CD14-positive monocyte (primary cell): ENCODE measurements at regions not wholly inside any gene's neighbourhood (a gene's known extent, or its start where the extent isn't known, plus 50 kb on each side); places are given as distances from the start of the nearest gene placed in this dataset.

ENCODE experiments used
- DNase-seq, 3 donors: peaks; one replicate each; pipeline ENCODE4 v3.0.0-alpha.2; 2011 to 2022
- H2AFZ ChIP-seq: 2 replicates; pipeline ENCODE4 v1.6.0; 2012; ENCODE audit warnings: mild to moderate bottlenecking, low read depth, low read length, inconsistent platforms; ENCODE audit not compliant: insufficient read depth, poor library complexity, severe bottlenecking
- H3K27ac ChIP-seq, 2 donors: 1 replicate in 1 of 2; 2 replicates in 1 of 2; pipeline ENCODE4 v1.5.1; 2012 to 2013; ENCODE audit warnings: low read length in 2 of 2, control low read depth in 1 of 2, inconsistent platforms in 1 of 2, low read depth in 1 of 2, mild to moderate bottlenecking in 1 of 2
- H3K27me3 ChIP-seq, 2 donors: one replicate each; pipeline versions ENCODE4 v1.6.0 to v1.6.1; 2011 to 2013; ENCODE audit warnings: low read length in 2 of 2; ENCODE audit not compliant: control insufficient read depth in 2 of 2, insufficient read depth in 2 of 2
- H3K36me3 ChIP-seq, 2 donors: replicated peaks in 1 of 2; 1 replicate in 1 of 2; 2 replicates in 1 of 2; pipeline versions ENCODE4 v1.5.1 to v1.6.1; 2012 to 2013; ENCODE audit warnings: low read length in 2 of 2, control low read depth in 1 of 2, inconsistent platforms in 1 of 2, mild to moderate bottlenecking in 1 of 2; ENCODE audit not compliant: insufficient read depth in 2 of 2, control insufficient read depth in 1 of 2
- H3K4me1 ChIP-seq, 2 donors: 1 replicate in 1 of 2; 2 replicates in 1 of 2; pipeline versions ENCODE4 v1.5.1 to v1.6.1; 2012 to 2013; ENCODE audit warnings: low read length in 2 of 2, control low read depth in 1 of 2, inconsistent platforms in 1 of 2, mild to moderate bottlenecking in 1 of 2, moderate library complexity in 1 of 2; ENCODE audit not compliant: insufficient read depth in 2 of 2, control insufficient read depth in 1 of 2
- H3K4me2 ChIP-seq: replicated peaks from 2 replicates; pipeline ENCODE3; 2012; ENCODE audit warnings: low read length, moderate library complexity, mild to moderate bottlenecking; ENCODE audit not compliant: poor library complexity, severe bottlenecking; ENCODE audit errors: extremely low read depth
- H3K4me3 ChIP-seq, 3 experiments: fragments of 200-600 bp in 1 of 3; sonication (generic) in 1 of 3; replicated peaks in 1 of 3; 1 replicate in 2 of 3; 2 replicates in 1 of 3; pipeline ENCODE4 v1.5.1; 2011 to 2013; ENCODE audit warnings: low read length in 3 of 3, mild to moderate bottlenecking in 3 of 3, control low read depth in 2 of 3, low read depth in 2 of 3, inconsistent platforms in 1 of 3, moderate library complexity in 1 of 3
- H3K79me2 ChIP-seq: 2 replicates; pipeline ENCODE4 v1.6.0; 2012; ENCODE audit warnings: mild to moderate bottlenecking, control low read depth, inconsistent platforms, low read length, moderate library complexity; ENCODE audit not compliant: insufficient read depth
- H3K9ac ChIP-seq: 2 replicates; pipeline ENCODE4 v1.6.0; 2017; ENCODE audit warnings: low read length, mild to moderate bottlenecking; ENCODE audit not compliant: insufficient read depth, poor library complexity, severe bottlenecking
- H3K9me3 ChIP-seq, 2 donors: replicated peaks in 1 of 2; 1 replicate in 1 of 2; 2 replicates in 1 of 2; pipeline versions ENCODE4 v1.5.1 to v1.6.1; 2012 to 2013; ENCODE audit warnings: low read length in 2 of 2, control low read depth in 1 of 2; ENCODE audit not compliant: control insufficient read depth in 1 of 2, insufficient read depth in 1 of 2
- H4K20me1 ChIP-seq: 2 replicates; pipeline ENCODE4 v1.6.0; 2012; ENCODE audit warnings: mild to moderate bottlenecking, low read length, control low read depth, moderate library complexity; ENCODE audit not compliant: insufficient read depth
- H3K27ac Mint-ChIP-seq, 7 donors: one replicate each; pipeline ENCODE4 v1.8.0; 2020; ENCODE audit warnings: mild to moderate bottlenecking in 7 of 7, mixed read lengths in 7 of 7, moderate library complexity in 6 of 7, inconsistent platforms in 2 of 7
- H3K27me3 Mint-ChIP-seq, 3 donors: one replicate each; pipeline ENCODE4 v1.8.0; 2021 to 2022; ENCODE audit warnings: low read depth in 3 of 3, mild to moderate bottlenecking in 3 of 3, mixed read lengths in 3 of 3, moderate library complexity in 3 of 3, inconsistent platforms in 1 of 3
- H3K36me3 Mint-ChIP-seq, 2 donors: one replicate each; pipeline ENCODE4 v1.8.0; 2020; ENCODE audit warnings: mixed read lengths in 2 of 2, inconsistent platforms in 1 of 2, mild to moderate bottlenecking in 1 of 2
- H3K4me1 Mint-ChIP-seq: one replicate; pipeline ENCODE4 v1.8.0; 2020; ENCODE audit warnings: mild to moderate bottlenecking, mixed read lengths
- H3K4me3 Mint-ChIP-seq, 2 donors: one replicate each; pipeline ENCODE4 v1.8.0; 2020; ENCODE audit warnings: mild to moderate bottlenecking in 2 of 2, mixed read lengths in 2 of 2, moderate library complexity in 1 of 2
- H3K9me3 Mint-ChIP-seq, 7 donors: one replicate each; pipeline ENCODE4 v1.8.0; 2020 to 2022; ENCODE audit warnings: mixed read lengths in 7 of 7, mild to moderate bottlenecking in 6 of 7, moderate library complexity in 6 of 7, inconsistent platforms in 2 of 7
- WGBS: methylation state at CpG from one replicate; pipeline ENCODE4 v1.1.5; 2013; ENCODE audit warnings: missing lambda C conversion rate; ENCODE audit not compliant: insufficient coverage; 5-methylcytosine and 5-hydroxymethylcytosine counted together
- intact Hi-C, 2 donors: fragments of 100-400 bp; cut with micrococcal nuclease; formaldehyde crosslinking; loops; one replicate each; pipeline versions ENCODE4 v1.15.0 to v1.15.1; 2023
- TF ChIP-seq, protein P1 (sequence below): fragments of 200-600 bp; IDR thresholded peaks from one replicate; pipeline ENCODE4 v1.8.0; 2022; ENCODE audit warnings: antibody characterized with exemption, mild to moderate bottlenecking

GRCh38 chr1:185663332-185663731 lies 70.9 kb upstream of the HMCN1 start:
- Histone ChIP-seq H4K20me1 (no peaks in the 10 kb centered on the region), H3K4me1 (peaks cover 5 to 8% of the 10 kb centered on the region in 2 donors), H3K36me3 (no peaks in the 10 kb centered on the region), H3K27ac (no peak overlapping the region), H3K79me2 (no peaks in the 10 kb centered on the region), H3K9me3 (no peaks in the 10 kb centered on the region), H3K9ac (no peak overlapping the region), H3K27me3 (no peaks in the 10 kb centered on the region), H2AFZ (no peak overlapping the region), H3K4me3 (no peak overlapping the region), H3K4me2 (no peak overlapping the region)
- H3K9me3 Mint-ChIP-seq: peaks cover 0 to 4% (median 3%) of the 10 kb centered on the region in 7 donors
- H3K27ac Mint-ChIP-seq: no peak overlapping the region
- WGBS: 100% methylated on average over 1 of the region's 1 CpG
- no peaks in the 10 kb centered on the region for H3K36me3 Mint-ChIP-seq
- intact Hi-C loops: no loop called here
- no peak for DNase-seq
- TF ChIP-seq, protein P1, sequence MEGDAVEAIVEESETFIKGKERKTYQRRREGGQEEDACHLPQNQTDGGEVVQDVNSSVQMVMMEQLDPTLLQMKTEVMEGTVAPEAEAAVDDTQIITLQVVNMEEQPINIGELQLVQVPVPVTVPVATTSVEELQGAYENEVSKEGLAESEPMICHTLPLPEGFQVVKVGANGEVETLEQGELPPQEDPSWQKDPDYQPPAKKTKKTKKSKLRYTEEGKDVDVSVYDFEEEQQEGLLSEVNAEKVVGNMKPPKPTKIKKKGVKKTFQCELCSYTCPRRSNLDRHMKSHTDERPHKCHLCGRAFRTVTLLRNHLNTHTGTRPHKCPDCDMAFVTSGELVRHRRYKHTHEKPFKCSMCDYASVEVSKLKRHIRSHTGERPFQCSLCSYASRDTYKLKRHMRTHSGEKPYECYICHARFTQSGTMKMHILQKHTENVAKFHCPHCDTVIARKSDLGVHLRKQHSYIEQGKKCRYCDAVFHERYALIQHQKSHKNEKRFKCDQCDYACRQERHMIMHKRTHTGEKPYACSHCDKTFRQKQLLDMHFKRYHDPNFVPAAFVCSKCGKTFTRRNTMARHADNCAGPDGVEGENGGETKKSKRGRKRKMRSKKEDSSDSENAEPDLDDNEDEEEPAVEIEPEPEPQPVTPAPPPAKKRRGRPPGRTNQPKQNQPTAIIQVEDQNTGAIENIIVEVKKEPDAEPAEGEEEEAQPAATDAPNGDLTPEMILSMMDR: no peak
- H3K4me3 Mint-ChIP-seq: no peak overlapping the region
- peaks cover 8% of the 10 kb centered on the region for H3K4me1 Mint-ChIP-seq
- H3K27me3 Mint-ChIP-seq: peaks cover 0 to 7% (median 3%) of the 10 kb centered on the region in 3 donors

DNA sequence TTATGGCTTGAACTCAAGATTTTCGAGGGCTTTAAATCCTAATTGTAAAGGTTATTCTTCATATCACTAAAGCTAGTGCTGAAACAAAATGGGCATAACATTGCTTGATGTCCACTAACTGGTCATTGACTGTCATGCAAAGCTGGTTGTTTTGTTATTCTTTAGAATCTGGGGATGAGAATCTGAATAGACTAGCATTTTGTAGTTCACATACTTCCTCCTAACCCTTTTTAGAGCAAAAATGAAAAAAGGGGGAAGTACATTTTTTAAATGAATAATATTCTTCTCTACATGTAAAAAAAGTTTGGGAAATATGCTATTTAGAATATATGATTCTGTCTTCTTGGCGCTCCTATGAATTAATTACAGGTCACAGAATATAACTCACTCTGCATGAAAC lies 72.2 kb upstream of the HMCN1 start:
- peak in 1 of 3 donors; percentile 12 for DNase-seq
- no peaks in the 10 kb centered on the region for H3K79me2 ChIP-seq
- no peaks in the 10 kb centered on the region for H4K20me1 ChIP-seq
- TF ChIP-seq, protein P1: no peak
- H3K27ac ChIP-seq: no peak overlapping the region
- no peaks in the 10 kb centered on the region for H3K27me3 ChIP-seq
- intact Hi-C loops: no loop called here
- Mint-ChIP-seq H3K9me3 (peaks cover 0 to 9% (median 4%) of the 10 kb centered on the region in 7 donors), H3K4me1 (peaks cover 8% of the 10 kb centered on the region), H3K27me3 (peaks cover 0 to 7% (median 7%) of the 10 kb centered on the region in 3 donors), H3K4me3 (no peak overlapping the region), H3K27ac (peak overlapping the region in 3 of 7 donors; percentile 35 to 56 (median 38)), H3K36me3 (no peaks in the 10 kb centered on the region)
- H3K4me2 ChIP-seq: no peak overlapping the region
- H3K36me3 ChIP-seq: no peaks in the 10 kb centered on the region
- peaks cover 5 to 8% of the 10 kb centered on the region in 2 donors for H3K4me1 ChIP-seq
- H3K9me3 ChIP-seq: no peaks in the 10 kb centered on the region
- no peak overlapping the region for H3K9ac ChIP-seq
- no peak overlapping the region for H3K4me3 ChIP-seq
- H2AFZ ChIP-seq: no peak overlapping the region
- no CpG with 5 or more reads among the region's 2 CpGs for WGBS
